Lower leg skin (tissue), 4 donors: ENCODE measurements at regions not wholly inside any gene's neighbourhood (a gene's known extent, or its start where the extent isn't known, plus 50 kb on each side); places are given as distances from the start of the nearest gene placed in this dataset.
A peak's percentile ranks its signal among the peaks of the same experiment; 100 is the strongest.

ENCODE experiments used
- DNase-seq, 2 donors: peaks; one replicate each; pipeline ENCODE4 v3.0.0-alpha.2; 2019; ENCODE audit warnings: low spot score in 2 of 2
- H3K4me3 ChIP-seq: fragments of 200-600 bp; sonication (generic); 2 replicates; pipeline ENCODE4 v1.5.1; 2017; ENCODE audit warnings: mild to moderate bottlenecking, low read depth; ENCODE audit not compliant: poor library complexity, severe bottlenecking
- CTCF ChIP-seq, 3 donors: fragments of 450-650 bp; IDR thresholded peaks; one replicate each; pipeline ENCODE4 v1.5.1; 2016; ENCODE audit warnings: antibody characterized with exemption in 3 of 3, mild to moderate bottlenecking in 3 of 3, moderate library complexity in 2 of 3
- POLR2A ChIP-seq, 2 donors: fragments of 450-650 bp; IDR thresholded peaks; one replicate each; pipeline ENCODE4 v1.6.1; 2016 to 2017; ENCODE audit warnings: antibody characterized with exemption in 2 of 2, mild to moderate bottlenecking in 1 of 2, moderate library complexity in 1 of 2
- WGBS, 2 donors: methylation state at CpG; one replicate each; pipeline ENCODE4 v1.1.5; 2018; 5-methylcytosine and 5-hydroxymethylcytosine counted together
- intact Hi-C: fragments of 100-400 bp; cut with DNase I; formaldehyde crosslinking; loops from one replicate; pipeline ENCODE4 v1.15.0; 2023; ENCODE audit warnings: low total_unique reads

GRCh38 chr12:127107744-127108143, 1159.2 kb upstream of the TMEM132C start:
- H3K4me3 ChIP-seq: no peak overlapping the region
- DNase-seq: no peak
- 51 to 60% methylated on average over 3 of the region's 3 CpGs for WGBS, 2 donors
- intact Hi-C loops: loop anchor here (10.0 kb wide), 1 partner anchor 187 kb away; no protein-coding TSS in a partner anchor
- TF ChIP-seq CTCF (IDR thresholded peaks at IDR 0.05) (no peak), POLR2A (IDR thresholded peaks at IDR 0.05) (no peak)

GRCh38 chr12:127108360-127109215, 1158.4 kb upstream of the TMEM132C start:
- H3K4me3 ChIP-seq: no peak overlapping the region
- TF ChIP-seq CTCF (IDR thresholded peaks at IDR 0.05) (no peak), POLR2A (IDR thresholded peaks at IDR 0.05) (no peak)
- DNase-seq: peak in 1 of 2 donors; percentile 29
- 37 to 43% methylated on average over 7 of the region's 7 CpGs for WGBS, 2 donors
- intact Hi-C loops: loop anchor here (10.0 kb wide), 1 partner anchor 186 kb away; no protein-coding TSS in a partner anchor

GRCh38 chr12:127113945-127114344, 1153.0 kb upstream of the TMEM132C start:
- no peak overlapping the region for H3K4me3 ChIP-seq
- WGBS, 2 donors: 42 to 68% methylated on average over 2 of the region's 2 CpGs
- intact Hi-C loops: no loop called here

GRCh38 chr12:127115468-127116035, 1151.4 kb upstream of the TMEM132C start:
- no peak overlapping the region for H3K4me3 ChIP-seq
- no peak for DNase-seq
- intact Hi-C loops: no loop called here
- no peak for TF ChIP-seq CTCF (IDR thresholded peaks at IDR 0.05)
- no peak for TF ChIP-seq POLR2A (IDR thresholded peaks at IDR 0.05)
- 71 to 78% methylated on average over 4 of the region's 4 CpGs for WGBS, 2 donors

More at GRCh38 chr12:127113945-127114344, 1153.0 kb upstream of the TMEM132C start:
- no peak for DNase-seq
- no peak for TF ChIP-seq POLR2A (IDR thresholded peaks at IDR 0.05)
- no peak for TF ChIP-seq CTCF (IDR thresholded peaks at IDR 0.05)

- no peak for DNase-seq
- TF ChIP-seq POLR2A (IDR thresholded peaks at IDR 0.05) (no peak), CTCF (IDR thresholded peaks at IDR 0.05) (no peak)
- WGBS, 2 donors: 68 to 69% methylated on average over 3 of the region's 3 CpGs
- intact Hi-C loops: no loop called here
- H3K4me3 ChIP-seq: no peak overlapping the region
These were observed 1148.7 kb upstream of the TMEM132C start for GRCh38 chr12:127118251-127118650.
